ENCODE measurements at regions not wholly inside any gene's neighbourhood (a gene's known extent, or its start where the extent isn't known, plus 50 kb on each side); places are given as distances from the start of the nearest gene placed in this dataset.
"Not testable (repeated sequence)": the region's sequence is repeated elsewhere in the genome, so short reads cannot be mapped to it uniquely, and the experiment has no call there.

- H4K20me1 ChIP-seq (ENCODE audit: insufficient read depth, low read length); CTCF ChIA-PET; ATAC-seq (ENCODE audit: low read depth): not testable (repeated sequence)
Measured at GRCh38 chr1:82055375-82055774, 254.6 kb downstream of the ADGRL2 start.

More at GRCh38 chr1:82055375-82055774, 254.6 kb downstream of the ADGRL2 start:
- H3K14ac ChIP-seq (replicated peaks; ENCODE audit: low read depth, low read length); H3K27ac ChIP-seq (ENCODE audit: insufficient read depth, low read length); H3K9me1 ChIP-seq (ENCODE audit: insufficient read depth, low read length); H2BK15ac ChIP-seq (ENCODE audit: low read depth, low read length); H4K5ac ChIP-seq (ENCODE audit: low read depth, low read length); H3K79me1 ChIP-seq (ENCODE audit: low read depth in 1 of 2, low read length in 2 of 2); H3K23ac ChIP-seq (ENCODE audit: low read depth, low read length); H3K4me3 ChIP-seq (ENCODE audit: insufficient read depth, low read depth, low read length); DNase-seq; H3K18ac ChIP-seq (ENCODE audit: low read depth, low read length); H3K9ac ChIP-seq (ENCODE audit: low read depth, low read length); H3K56ac ChIP-seq (ENCODE audit: extremely low read depth, insufficient read depth, low read length); H2AK5ac ChIP-seq (ENCODE audit: low read depth, low read length); H4K91ac ChIP-seq (ENCODE audit: insufficient read depth, low read depth, low read length); in situ Hi-C loops (cut with MboI; ENCODE audit: low sequenced_read_pairs); H2AK9ac ChIP-seq (replicated peaks; ENCODE audit: low read depth, low read length, poor library complexity); H2BK5ac ChIP-seq (ENCODE audit: low read depth, low read length, poor library complexity, severe bottlenecking); H2AFZ ChIP-seq (replicated peaks; ENCODE audit: low read length, poor library complexity); H3K4me1 ChIP-seq (ENCODE audit: control insufficient read depth, insufficient read depth, low read length); POLR2A ChIA-PET (ENCODE audit: unreplicated experiment); H4K8ac ChIP-seq (ENCODE audit: low read depth in 2 of 2, low read length in 2 of 2); H3K36me3 ChIP-seq (ENCODE audit: control insufficient read depth, insufficient read depth, low read length); H2BK20ac ChIP-seq (ENCODE audit: low read depth, low read length); H2BK120ac ChIP-seq (ENCODE audit: low read depth, low read length); H3K4ac ChIP-seq (ENCODE audit: low read depth, low read length); dilution Hi-C loops (cut with HindIII; ENCODE audit: low sequenced_read_pairs, unreplicated experiment); H3K27me3 ChIP-seq (ENCODE audit: control insufficient read depth, insufficient read depth, low read length); intact Hi-C loops (cut with micrococcal nuclease); BruUV-seq (replicated peaks); H3K9me3 ChIP-seq (ENCODE audit: control insufficient read depth, insufficient read depth, low read length); H3K4me2 ChIP-seq (ENCODE audit: low read depth, low read length): not testable (repeated sequence)
- WGBS, 2 experiments (ENCODE audit: extremely low coverage in 2 of 2, insufficient read length in 1 of 2), result no CpG with 5 or more reads among the region's 4 CpGs
- TF ChIP-seq CEBPB (IDR thresholded peaks at IDR 0.05; ENCODE audit: low read depth, low read length), result peak; percentile 55
